Mesendoderm (in vitro differentiated cells): ENCODE measurements at regions not wholly inside any gene's neighbourhood (a gene's known extent, or its start where the extent isn't known, plus 50 kb on each side); places are given as distances from the start of the nearest gene placed in this dataset.
A peak's percentile ranks its signal among the peaks of the same experiment; 100 is the strongest.

ENCODE experiments used
- DNase-seq: peaks from one replicate; pipeline ENCODE4 v3.0.0; 2013
- H2AK5ac ChIP-seq: 2 replicates; pipeline ENCODE4 v1.6.1; 2013; ENCODE audit warnings: low read length, inconsistent platforms
- H2BK120ac ChIP-seq: 2 replicates; pipeline ENCODE4 v1.6.1; 2013; ENCODE audit warnings: low read depth, mild to moderate bottlenecking, low read length, moderate library complexity, mixed read lengths
- H2BK15ac ChIP-seq: replicated peaks from 2 replicates; pipeline ENCODE4 v1.6.1; 2013; ENCODE audit warnings: low read depth, mild to moderate bottlenecking, moderate library complexity
- H2BK5ac ChIP-seq: 2 replicates; pipeline ENCODE4 v1.6.1; 2013; ENCODE audit warnings: low read length, inconsistent platforms
- H3K18ac ChIP-seq: 2 replicates; pipeline ENCODE4 v1.6.1; 2013; ENCODE audit warnings: mild to moderate bottlenecking, low read length, mixed read lengths
- H3K23ac ChIP-seq: one replicate; pipeline ENCODE4 v1.6.1; 2013; ENCODE audit warnings: low read length
- H3K27ac ChIP-seq: 2 replicates; pipeline ENCODE4 v1.5.1; 2013; ENCODE audit warnings: low read depth, mild to moderate bottlenecking, inconsistent platforms, low read length, moderate library complexity
- H3K27me3 ChIP-seq: 2 replicates; pipeline ENCODE4 v1.6.1; 2013; ENCODE audit warnings: low read length, control low read depth, mild to moderate bottlenecking, inconsistent platforms; ENCODE audit not compliant: insufficient read depth, poor library complexity
- H3K36me3 ChIP-seq: 2 replicates; pipeline ENCODE4 v1.6.1; 2013; ENCODE audit warnings: low read length, inconsistent platforms; ENCODE audit not compliant: control insufficient read depth, insufficient read depth
- H3K4ac ChIP-seq: one replicate; pipeline ENCODE4 v1.6.1; 2013; ENCODE audit warnings: low read depth, mild to moderate bottlenecking, low read length, moderate library complexity
- H3K4me1 ChIP-seq: 2 replicates; pipeline ENCODE4 v1.6.1; 2013; ENCODE audit warnings: low read depth, low read length, inconsistent platforms; ENCODE audit not compliant: control insufficient read depth
- H3K4me2 ChIP-seq: 2 replicates; pipeline ENCODE4 v1.6.1; 2013; ENCODE audit warnings: low read length
- H3K4me3 ChIP-seq: 2 replicates; pipeline ENCODE4 v1.5.1; 2013; ENCODE audit warnings: mild to moderate bottlenecking, low read length
- H3K56ac ChIP-seq: one replicate; pipeline ENCODE4 v1.6.1; 2013; ENCODE audit warnings: low read length
- H3K79me1 ChIP-seq: 2 replicates; pipeline ENCODE4 v1.6.1; 2013; ENCODE audit warnings: low read length, inconsistent platforms
- H3K79me2 ChIP-seq: 2 replicates; pipeline ENCODE4 v1.6.1; 2013; ENCODE audit warnings: mild to moderate bottlenecking, low read length; ENCODE audit not compliant: control insufficient read depth, insufficient read depth
- H3K9ac ChIP-seq: 2 replicates; pipeline ENCODE4 v1.6.1; 2013; ENCODE audit warnings: low read length, inconsistent platforms
- H4K5ac ChIP-seq: one replicate; pipeline ENCODE4 v1.6.1; 2013; ENCODE audit warnings: low read length
- H4K8ac ChIP-seq: one replicate; pipeline ENCODE4 v1.6.1; 2013; ENCODE audit warnings: low read depth, mild to moderate bottlenecking, control low read depth, low read length, moderate library complexity
- WGBS: extraction: QIAGEN DNeasy Blood & Tissue Kit; methylation state at CpG from one replicate; pipeline ENCODE4 v1.1.7; 2013; ENCODE audit warnings: low lambda C conversion rate, missing lambda C conversion rate; ENCODE audit not compliant: insufficient coverage; ENCODE audit errors: extremely low coverage; 5-methylcytosine and 5-hydroxymethylcytosine counted together

DNA sequence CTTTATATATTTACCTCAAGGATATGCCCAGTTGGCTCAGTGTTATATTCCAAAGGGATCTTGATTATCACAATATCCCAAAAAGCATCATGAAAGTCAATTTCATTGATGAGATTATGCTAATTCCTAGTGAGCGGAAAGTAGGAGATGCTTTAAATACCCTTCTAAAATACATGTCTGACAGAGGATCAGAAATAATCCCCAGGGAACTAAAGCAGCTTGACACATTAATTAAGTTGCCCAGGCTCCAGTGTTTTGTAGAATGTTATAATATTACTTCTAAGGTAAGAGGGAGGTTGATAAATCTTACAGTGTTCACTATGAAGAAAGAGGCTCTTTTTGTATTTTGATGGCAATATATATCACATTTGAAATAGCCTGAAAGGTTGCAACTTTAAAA is 767.5 kb upstream of the ROBO1 start:
- H3K18ac ChIP-seq: no peak overlapping the region
- no CpG with 5 or more reads among the region's 1 CpG for WGBS
- no peak overlapping the region for H4K8ac ChIP-seq
- H3K79me2 ChIP-seq: no peaks in the 10 kb centered on the region
- H4K5ac ChIP-seq: no peak overlapping the region
- no peaks in the 10 kb centered on the region for H3K36me3 ChIP-seq
- H2BK5ac ChIP-seq: no peak overlapping the region
- no peak overlapping the region for H2AK5ac ChIP-seq
- no peak overlapping the region for H2BK120ac ChIP-seq
- H3K23ac ChIP-seq: no peak overlapping the region
- no peak overlapping the region for H3K9ac ChIP-seq
- H2BK15ac ChIP-seq: no peak overlapping the region
- H3K4me2 ChIP-seq: no peak overlapping the region
- H3K4ac ChIP-seq: no peak overlapping the region
- no peak for DNase-seq
- no peak overlapping the region for H3K56ac ChIP-seq
- H3K27me3 ChIP-seq: no peaks in the 10 kb centered on the region
- no peak overlapping the region for H3K27ac ChIP-seq
- H3K4me3 ChIP-seq: no peak overlapping the region
- H3K4me1 ChIP-seq: no peaks in the 10 kb centered on the region
- no peaks in the 10 kb centered on the region for H3K79me1 ChIP-seq

- no CpG with 5 or more reads among the region's 3 CpGs for WGBS
- no peak overlapping the region for H3K56ac ChIP-seq
- H3K27ac ChIP-seq: no peak overlapping the region
These were observed 765.8 kb upstream of the ROBO1 start for GRCh38 chr3:80533553-80533952.

GRCh38 chr3:80526153-80526552 is 758.4 kb upstream of the ROBO1 start:
- Histone ChIP-seq H2AK5ac (no peak overlapping the region), H3K18ac (no peak overlapping the region), H3K36me3 (no peaks in the 10 kb centered on the region), H4K8ac (no peak overlapping the region), H4K5ac (no peak overlapping the region), H3K4me2 (no peak overlapping the region), H3K4me1 (no peaks in the 10 kb centered on the region), H3K27me3 (no peaks in the 10 kb centered on the region), H3K79me1 (no peaks in the 10 kb centered on the region), H3K27ac (no peak overlapping the region), H2BK15ac (no peak overlapping the region), H3K56ac (no peak overlapping the region), H3K4me3 (no peak overlapping the region), H2BK120ac (no peak overlapping the region), H3K79me2 (no peaks in the 10 kb centered on the region), H3K23ac (no peak overlapping the region), H3K9ac (no peak overlapping the region), H2BK5ac (no peak overlapping the region), H3K4ac (no peak overlapping the region)
- WGBS: no CpG with 5 or more reads among the region's 4 CpGs
- DNase-seq: peak; percentile 30

More at GRCh38 chr3:80533553-80533952, 765.8 kb upstream of the ROBO1 start:
- no peak overlapping the region for H3K4me3 ChIP-seq
- H3K9ac ChIP-seq: no peak overlapping the region
- H3K36me3 ChIP-seq: no peaks in the 10 kb centered on the region
- no peak overlapping the region for H3K23ac ChIP-seq
- no peak overlapping the region for H3K4me2 ChIP-seq
- H3K79me2 ChIP-seq: no peaks in the 10 kb centered on the region
- no peak overlapping the region for H2BK15ac ChIP-seq
- H2BK5ac ChIP-seq: no peak overlapping the region
- no peaks in the 10 kb centered on the region for H3K27me3 ChIP-seq
- H2BK120ac ChIP-seq: no peak overlapping the region
- H3K18ac ChIP-seq: no peak overlapping the region
- no peak overlapping the region for H4K8ac ChIP-seq
- H2AK5ac ChIP-seq: no peak overlapping the region
- no peaks in the 10 kb centered on the region for H3K79me1 ChIP-seq
- H4K5ac ChIP-seq: no peak overlapping the region
- no peaks in the 10 kb centered on the region for H3K4me1 ChIP-seq
- no peak overlapping the region for H3K4ac ChIP-seq
- no peak for DNase-seq

DNA sequence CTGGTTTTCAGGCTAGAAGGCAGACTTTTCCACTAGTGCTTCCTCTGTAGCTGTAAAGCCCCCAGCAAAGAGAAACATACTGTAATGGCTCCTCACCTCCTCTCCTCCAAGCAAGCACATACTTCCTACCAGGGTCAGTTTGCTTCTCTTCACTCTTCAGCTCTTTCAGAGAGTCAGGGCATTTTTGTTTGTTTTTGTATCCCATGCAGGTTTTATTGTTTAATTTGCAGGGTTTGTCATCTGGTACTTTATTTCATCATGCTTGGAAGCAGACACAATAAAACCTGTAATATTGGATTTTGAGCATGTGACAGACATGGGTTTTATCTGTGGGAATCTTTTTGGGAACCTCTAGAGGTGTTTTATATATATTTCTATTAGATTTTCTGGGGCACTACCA is 753.3 kb upstream of the ROBO1 start:
- no peak overlapping the region for H3K23ac ChIP-seq
- no peak overlapping the region for H3K27ac ChIP-seq
- no peak overlapping the region for H3K9ac ChIP-seq
- H3K18ac ChIP-seq: no peak overlapping the region
- no peak overlapping the region for H4K8ac ChIP-seq
- no peaks in the 10 kb centered on the region for H3K27me3 ChIP-seq
- H3K4ac ChIP-seq: no peak overlapping the region
- no peak overlapping the region for H3K4me2 ChIP-seq
- DNase-seq: no peak
- no peak overlapping the region for H2AK5ac ChIP-seq
- H4K5ac ChIP-seq: no peak overlapping the region
- H2BK120ac ChIP-seq: no peak overlapping the region
- H3K79me2 ChIP-seq: no peaks in the 10 kb centered on the region
- H3K79me1 ChIP-seq: no peaks in the 10 kb centered on the region
- no peak overlapping the region for H3K56ac ChIP-seq
- no peak overlapping the region for H3K4me3 ChIP-seq
- H2BK5ac ChIP-seq: no peak overlapping the region
- no peaks in the 10 kb centered on the region for H3K4me1 ChIP-seq
- H2BK15ac ChIP-seq: no peak overlapping the region
- no peaks in the 10 kb centered on the region for H3K36me3 ChIP-seq

- Histone ChIP-seq H3K27me3 (no peaks in the 10 kb centered on the region), H2BK5ac (no peak overlapping the region), H3K27ac (no peak overlapping the region), H2BK120ac (no peak overlapping the region), H3K79me1 (no peaks in the 10 kb centered on the region), H4K8ac (no peak overlapping the region), H3K36me3 (no peaks in the 10 kb centered on the region), H2BK15ac (no peak overlapping the region), H2AK5ac (no peak overlapping the region), H3K18ac (no peak overlapping the region), H3K4me1 (no peaks in the 10 kb centered on the region), H3K4me2 (no peak overlapping the region), H3K9ac (no peak overlapping the region), H3K56ac (no peak overlapping the region), H3K79me2 (no peaks in the 10 kb centered on the region), H3K23ac (no peak overlapping the region), H3K4me3 (no peak overlapping the region), H4K5ac (no peak overlapping the region), H3K4ac (no peak overlapping the region)
- DNase-seq: no peak
- WGBS: no CpG with 5 or more reads among the region's 5 CpGs
These were observed 751.6 kb upstream of the ROBO1 start for GRCh38 chr3:80519436-80519835.

- Histone ChIP-seq H4K8ac (no peak overlapping the region), H2BK120ac (no peak overlapping the region)
These were observed 728.7 kb upstream of the ROBO1 start for GRCh38 chr3:80496452-80496851.

More at GRCh38 chr3:80496452-80496851, 728.7 kb upstream of the ROBO1 start:
- Histone ChIP-seq H3K9ac (no peak overlapping the region), H3K4me3 (no peak overlapping the region), H3K27me3 (no peaks in the 10 kb centered on the region), H3K4me1 (no peaks in the 10 kb centered on the region), H3K36me3 (no peaks in the 10 kb centered on the region), H3K18ac (no peak overlapping the region), H4K5ac (no peak overlapping the region), H2BK5ac (no peak overlapping the region), H3K4ac (no peak overlapping the region), H3K79me1 (no peaks in the 10 kb centered on the region), H3K56ac (no peak overlapping the region), H2BK15ac (no peak overlapping the region), H3K27ac (no peak overlapping the region), H3K23ac (no peak overlapping the region), H2AK5ac (no peak overlapping the region), H3K4me2 (no peak overlapping the region), H3K79me2 (no peaks in the 10 kb centered on the region)
- DNase-seq: no peak
- no CpG with 5 or more reads among the region's 3 CpGs for WGBS
